NCI-H82 treated with DMSO at 0.1 percent for 48 hours (cell line): ENCODE measurements at regions not wholly inside any gene's neighbourhood (a gene's known extent, or its start where the extent isn't known, plus 50 kb on each side); places are given as distances from the start of the nearest gene placed in this dataset.

ENCODE experiments used
- DNase-seq: peaks from one replicate; lab custom pipeline; 2025; ENCODE audit not compliant: unreplicated experiment; lab: John Stamatoyannopoulos, UW

- DNase-seq: no peak
These were observed 991.4 kb downstream of the ARAP2 start for GRCh38 chr4:35252866-35253265.

DNA sequence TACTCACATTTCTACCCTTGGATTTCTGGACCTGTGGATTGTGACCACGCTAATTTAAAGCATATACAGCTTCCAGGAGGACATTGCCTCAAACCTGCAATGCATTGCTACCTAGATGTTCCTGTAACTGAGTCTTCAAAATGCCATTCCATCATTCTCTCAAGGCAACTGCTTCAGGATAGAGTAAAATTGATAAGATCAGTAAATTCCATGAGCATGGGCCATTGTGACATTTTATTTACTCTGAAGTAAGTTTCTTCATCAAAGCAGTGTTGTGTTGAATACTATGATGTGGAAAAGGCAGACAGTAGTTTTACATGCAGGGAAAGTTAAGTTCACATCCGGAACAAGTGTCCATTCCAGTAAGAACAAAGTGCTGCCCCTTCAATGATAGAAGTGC, 991.0 kb downstream of the ARAP2 start:
- no peak for DNase-seq

GRCh38 chr4:35286434-35286833, 957.9 kb downstream of the ARAP2 start:
- DNase-seq: no peak

- DNase-seq: no peak
These were observed 943.1 kb downstream of the ARAP2 start for GRCh38 chr4:35300996-35301774.

- DNase-seq: no peak
These were observed 928.9 kb downstream of the ARAP2 start for GRCh38 chr4:35315419-35315818.

- DNase-seq: no peak
These were observed 918.3 kb downstream of the ARAP2 start for GRCh38 chr4:35325908-35326453.

- no peak for DNase-seq
These were observed 901.5 kb downstream of the ARAP2 start for GRCh38 chr4:35342833-35343232.

- no peak for DNase-seq
These were observed 897.0 kb downstream of the ARAP2 start for GRCh38 chr4:35347276-35347675.

DNA sequence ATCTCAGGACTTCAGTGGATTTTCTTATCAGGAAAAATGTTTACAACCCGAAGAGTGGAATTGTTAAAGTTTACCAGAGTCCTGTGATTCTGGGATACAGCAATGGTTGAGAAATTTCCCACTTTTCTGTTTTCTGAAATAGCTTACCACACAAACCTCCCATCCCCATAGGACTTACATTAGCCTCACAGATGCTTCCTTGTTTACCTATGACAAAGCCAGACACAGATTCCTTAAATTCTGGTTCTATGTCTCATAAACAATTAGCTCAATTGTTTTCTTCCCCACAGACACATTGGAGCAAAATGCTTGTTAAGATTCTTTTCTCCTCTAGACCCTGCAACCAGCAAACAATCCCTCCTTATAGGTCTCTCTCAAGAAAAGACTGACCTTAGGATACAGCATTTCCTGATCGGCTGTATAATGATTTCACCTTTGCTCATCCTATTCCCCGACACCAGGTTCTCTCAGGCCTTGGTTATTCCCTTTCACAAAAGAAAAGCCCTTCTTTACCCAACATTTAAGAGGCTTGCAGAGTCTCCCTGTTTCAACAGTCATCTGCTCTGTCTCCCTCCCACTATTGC, 886.2 kb downstream of the ARAP2 start:
- DNase-seq: no peak

DNA sequence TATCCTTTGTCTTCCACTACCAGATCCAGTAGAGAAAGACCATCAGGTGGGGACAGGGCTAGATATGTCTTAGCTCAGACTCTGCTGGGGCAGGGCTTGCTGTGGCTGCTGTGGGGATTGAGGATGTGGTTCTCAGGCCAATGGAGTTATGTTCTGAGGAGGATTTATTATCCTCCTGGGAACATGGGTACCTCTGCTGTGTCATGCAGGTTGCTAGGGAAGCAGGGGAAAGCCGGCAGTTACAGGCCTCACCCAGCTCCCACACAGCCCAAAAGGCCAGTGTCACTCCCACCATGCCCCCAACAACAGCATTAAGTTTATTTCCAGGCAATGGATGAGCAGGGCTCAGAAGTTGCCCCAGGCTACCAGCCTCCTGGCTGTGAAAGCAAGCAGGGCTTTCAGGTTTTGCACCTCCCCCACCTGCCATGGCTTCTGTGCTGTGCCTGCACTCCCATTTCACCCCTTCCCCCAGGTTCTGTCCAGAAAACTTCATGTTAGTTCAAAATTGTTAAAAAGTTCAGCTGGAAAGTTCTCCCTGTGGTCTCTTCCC, 879.9 kb downstream of the ARAP2 start:
- no peak for DNase-seq

DNA sequence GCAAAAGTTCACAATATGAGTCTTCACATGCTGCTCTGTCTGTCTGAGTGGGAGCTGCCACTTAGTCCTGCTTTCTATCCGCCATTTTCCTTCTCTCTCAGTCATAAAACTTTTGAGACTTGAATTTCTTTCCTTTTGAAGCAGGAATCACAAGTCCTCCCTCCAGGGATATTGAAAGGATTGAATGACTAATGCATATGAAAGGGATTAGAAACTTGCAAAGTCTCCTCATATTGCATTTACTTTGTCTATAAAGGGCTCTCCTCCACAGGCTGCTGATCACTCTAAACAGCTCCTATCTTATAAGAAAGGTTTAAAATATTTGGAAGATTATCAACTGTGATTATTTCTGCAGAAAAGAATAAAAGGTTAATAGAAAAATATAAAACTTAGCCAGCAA, 879.1 kb downstream of the ARAP2 start:
- no peak for DNase-seq

DNA sequence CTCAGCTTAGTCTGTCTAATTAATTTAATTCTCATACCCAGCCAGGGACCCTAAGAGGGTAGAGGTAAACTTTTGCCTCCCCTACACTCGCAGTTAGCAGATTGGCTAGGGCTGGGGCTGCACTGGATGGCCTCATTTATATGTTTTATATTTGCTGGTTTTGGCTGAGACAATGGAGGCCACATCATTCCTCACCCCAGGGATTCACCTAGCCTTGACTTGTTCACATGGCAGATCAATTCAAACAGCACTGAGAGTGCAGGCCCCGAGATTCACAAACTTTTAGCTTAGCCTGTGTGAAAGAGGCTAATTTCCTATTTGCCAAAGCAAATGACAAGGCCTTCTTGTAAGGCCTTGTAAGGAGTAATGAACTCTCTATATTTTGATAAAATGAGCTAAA, 844.4 kb downstream of the ARAP2 start:
- no peak for DNase-seq

- no peak for DNase-seq
These were observed 821.2 kb downstream of the ARAP2 start for GRCh38 chr4:35423104-35423503.

DNA sequence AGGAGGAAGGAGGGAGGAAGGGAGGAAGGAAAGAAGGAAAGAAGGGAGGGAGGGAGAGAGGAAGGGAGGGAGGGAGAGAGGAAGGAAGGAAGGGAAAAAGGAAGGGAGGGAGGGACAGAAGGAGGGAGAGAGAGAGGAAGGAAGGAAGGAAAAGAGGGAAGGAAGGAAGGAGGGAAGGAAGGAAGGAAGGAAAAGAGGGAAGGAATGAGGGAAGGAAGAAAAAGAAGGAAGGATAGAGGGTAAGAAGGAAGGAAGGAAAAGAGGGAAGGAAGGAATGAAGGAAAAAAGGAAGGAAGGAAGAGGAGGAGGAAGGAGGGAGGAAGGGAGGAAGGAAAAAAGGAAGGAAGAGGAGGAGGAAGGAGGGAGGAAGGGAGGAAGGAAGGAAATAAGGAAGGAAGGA, 796.8 kb downstream of the ARAP2 start:
- DNase-seq: no peak

GRCh38 chr4:35459045-35459444, 785.3 kb downstream of the ARAP2 start:
- no peak for DNase-seq

- peak; percentile 2 for DNase-seq
These were observed 782.2 kb downstream of the ARAP2 start for GRCh38 chr4:35461931-35462659.

GRCh38 chr4:35463251-35463952, 780.9 kb downstream of the ARAP2 start:
- DNase-seq: peak; percentile 10

DNA sequence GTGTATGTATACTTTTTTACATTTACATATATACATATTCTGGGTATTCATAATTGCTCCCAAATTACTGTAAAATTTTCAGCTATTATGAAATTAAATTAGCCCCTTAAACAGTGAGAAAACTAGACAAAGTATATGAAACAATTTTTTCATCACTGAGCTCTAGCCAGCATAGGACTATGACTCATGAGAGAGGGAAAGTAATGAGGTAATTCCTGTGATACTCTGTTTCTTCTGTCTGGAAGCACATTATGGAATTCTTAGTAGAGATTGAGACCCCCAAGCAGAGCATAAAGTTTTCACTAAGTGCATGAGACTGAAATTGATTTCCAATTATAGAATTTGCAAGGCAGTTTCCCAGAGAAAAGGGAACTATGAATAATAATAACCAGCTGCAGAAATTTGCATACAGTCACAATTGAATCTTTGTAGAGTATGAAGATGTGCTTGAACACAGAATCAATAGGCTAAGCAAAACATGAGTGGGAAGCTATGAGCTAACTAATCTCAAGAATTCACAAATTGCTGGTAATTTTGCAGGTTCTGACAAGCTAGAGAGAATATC, 779.3 kb downstream of the ARAP2 start:
- DNase-seq: no peak

DNA sequence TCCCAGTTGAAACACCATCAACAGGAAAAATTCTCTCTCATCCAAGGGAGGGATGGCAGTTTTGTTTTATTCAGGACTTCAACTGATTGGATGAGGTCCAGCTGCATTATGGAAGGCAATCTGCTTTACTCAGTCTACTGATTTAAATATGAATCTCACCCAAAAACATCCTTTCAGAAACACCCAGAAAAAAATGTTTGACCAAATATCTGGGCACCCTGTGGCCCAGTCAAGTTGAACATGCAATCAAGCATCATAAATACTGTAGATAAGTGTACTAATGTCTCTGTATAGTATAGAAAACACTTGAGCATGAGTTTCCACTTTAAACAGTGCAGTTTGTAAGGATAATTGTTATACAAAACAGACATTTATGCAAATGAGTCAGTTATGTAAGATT, 753.2 kb downstream of the ARAP2 start:
- DNase-seq: no peak

DNA sequence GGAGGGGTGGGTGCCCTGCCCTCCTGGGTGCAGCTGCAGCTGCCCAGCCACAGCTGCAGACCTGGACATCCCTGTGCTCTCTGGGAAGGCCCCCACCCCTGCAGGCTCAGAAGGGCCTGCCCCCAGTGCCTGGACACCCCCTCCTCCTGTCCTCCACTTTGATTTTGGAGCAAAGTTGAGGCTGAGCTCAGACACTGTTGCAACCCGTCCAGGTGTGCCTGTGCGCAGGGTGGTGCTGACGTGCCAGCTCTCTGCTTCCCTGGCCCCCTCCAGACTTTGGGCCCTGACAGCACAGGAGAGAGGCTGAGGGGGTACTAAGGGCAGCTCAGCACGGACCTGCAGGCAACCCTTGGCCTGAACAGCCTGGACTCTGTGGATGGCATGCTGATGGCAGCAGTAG, 750.3 kb downstream of the ARAP2 start:
- no peak for DNase-seq

DNA sequence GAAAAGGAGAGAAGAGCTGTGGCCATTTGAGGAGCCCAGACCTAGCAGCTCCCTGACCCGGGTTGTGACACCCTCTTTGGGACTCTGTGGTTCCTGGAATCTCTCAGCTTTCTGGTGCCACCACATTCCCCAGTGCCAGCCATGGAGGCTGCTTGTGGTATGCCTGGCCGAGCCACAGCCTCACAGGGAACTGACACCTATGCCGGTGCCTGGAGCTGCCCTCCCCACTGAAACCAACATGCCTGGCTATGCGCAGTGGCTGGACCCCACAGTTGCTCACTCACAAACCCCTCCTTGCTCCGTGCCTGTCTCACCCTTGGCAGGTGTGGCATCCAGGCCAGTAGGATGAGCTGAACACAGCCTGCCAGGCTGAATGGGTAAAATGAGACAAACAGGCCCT, 749.4 kb downstream of the ARAP2 start:
- no peak for DNase-seq
